ENCODE measurements at regions not wholly inside any gene's neighbourhood (a gene's known extent, or its start where the extent isn't known, plus 50 kb on each side); places are given as distances from the start of the nearest gene placed in this dataset.

GRCh38 chr2:167817908-167818307, 429.5 kb downstream of the STK39 start:
- TF ChIP-seq CTCF (IDR thresholded peaks at IDR 0.05) (no peak), POLR2AphosphoS5 (IDR thresholded peaks at IDR 0.05) (no peak), POLR2A (IDR thresholded peaks at IDR 0.05) (no peak), EP300 (IDR thresholded peaks at IDR 0.05) (no peak)
